ENCODE measurements at regions not wholly inside any gene's neighbourhood (a gene's known extent, or its start where the extent isn't known, plus 50 kb on each side); places are given as distances from the start of the nearest gene placed in this dataset.
"Not testable (repeated sequence)": the region's sequence is repeated elsewhere in the genome, so short reads cannot be mapped to it uniquely, and the experiment has no call there.

GRCh38 chr7:106499897-106500296, 161.1 kb downstream of the CCDC71L start:
- TF ChIP-seq CTCF (IDR thresholded peaks at IDR 0.05; ENCODE audit: control extremely low read depth, extremely low read depth, low read depth, missing control alignments): no peak
- ChIA-PET POLR2A (no interaction called here), CTCF (no interaction called here)
- no peak for DNase-seq (ENCODE audit: extremely low spot score)

- POLR2A ChIA-PET; DNase-seq (ENCODE audit: extremely low spot score): not testable (repeated sequence)
- CTCF ChIA-PET: interaction anchor here (1.0 to 1.4 kb wide), 3 partner anchors 9 to 321 kb away, joined by 3 to 6 read pairs (median 4); no protein-coding TSS in a partner anchor
These were observed 163.0 kb downstream of the CCDC71L start for GRCh38 chr7:106498005-106498404.

GRCh38 chr7:106493041-106493731, 167.8 kb downstream of the CCDC71L start:
- ChIA-PET POLR2A (no interaction called here), CTCF (interaction anchor here (1.4 kb wide), 1 partner anchor 9 kb away, joined by 4 read pairs; no protein-coding TSS in a partner anchor)
- TF ChIP-seq CTCF (IDR thresholded peaks at IDR 0.05; ENCODE audit: control extremely low read depth, extremely low read depth, low read depth, missing control alignments): no peak
- no peak for DNase-seq (ENCODE audit: extremely low spot score)

- no peak for DNase-seq (ENCODE audit: extremely low spot score)
- CTCF ChIA-PET: interaction anchor here (1.7 kb wide), 1 partner anchor 9 kb away, joined by 6 read pairs; no protein-coding TSS in a partner anchor
- TF ChIP-seq CTCF (IDR thresholded peaks at IDR 0.05; ENCODE audit: control extremely low read depth, extremely low read depth, low read depth, missing control alignments): no peak
- POLR2A ChIA-PET: no interaction called here
These were observed 172.5 kb downstream of the CCDC71L start for GRCh38 chr7:106488465-106488864.

GRCh38 chr7:106487892-106488291, 173.1 kb downstream of the CCDC71L start:
- TF ChIP-seq CTCF (IDR thresholded peaks at IDR 0.05; ENCODE audit: control extremely low read depth, extremely low read depth, low read depth, missing control alignments): no peak
- CTCF ChIA-PET: interaction anchor here (1.7 kb wide), 1 partner anchor 9 kb away, joined by 6 read pairs; no protein-coding TSS in a partner anchor

GRCh38 chr7:106486331-106486730, 174.6 kb downstream of the CCDC71L start:
- no peak for TF ChIP-seq CTCF (IDR thresholded peaks at IDR 0.05; ENCODE audit: control extremely low read depth, extremely low read depth, low read depth, missing control alignments)
- no peak for DNase-seq (ENCODE audit: extremely low spot score)
- CTCF ChIA-PET: no interaction called here
- POLR2A ChIA-PET: no interaction called here

More at GRCh38 chr7:106487892-106488291, 173.1 kb downstream of the CCDC71L start:
- POLR2A ChIA-PET: no interaction called here
- DNase-seq (ENCODE audit: extremely low spot score): no peak

GRCh38 chr7:106485919-106486318, 175.0 kb downstream of the CCDC71L start:
- POLR2A ChIA-PET: no interaction called here
- CTCF ChIA-PET: interaction anchor here (1.7 kb wide), 1 partner anchor 24 kb away, joined by 3 read pairs; no protein-coding TSS in a partner anchor
- TF ChIP-seq CTCF (IDR thresholded peaks at IDR 0.05; ENCODE audit: control extremely low read depth, extremely low read depth, low read depth, missing control alignments): no peak
- no peak for DNase-seq (ENCODE audit: extremely low spot score)
